ENCODE measurements at regions not wholly inside any gene's neighbourhood (a gene's known extent, or its start where the extent isn't known, plus 50 kb on each side); places are given as distances from the start of the nearest gene placed in this dataset.

DNA sequence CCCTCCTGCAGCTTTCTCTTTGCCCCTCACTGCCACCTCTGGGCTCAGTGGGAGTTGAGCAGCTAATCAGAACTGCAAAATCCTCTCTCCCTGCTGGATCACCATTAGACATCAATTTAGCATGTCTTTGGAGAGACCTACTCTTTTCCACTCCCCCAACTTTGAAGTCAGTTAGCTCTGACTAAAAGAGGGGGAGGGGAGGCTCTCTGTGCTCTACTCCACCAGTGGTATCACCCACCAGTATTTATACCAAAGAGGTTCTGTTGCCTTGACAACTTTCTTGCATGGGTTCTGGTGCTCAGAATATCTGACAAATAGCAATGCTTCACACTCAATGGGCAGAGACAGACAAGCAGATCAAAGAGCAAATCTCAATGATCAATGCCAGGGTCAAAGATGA lies 146.2 kb upstream of the ROPN1 start:
- TF ChIP-seq POLR2AphosphoS5 (IDR thresholded peaks at IDR 0.05) (no peak), POLR2A (IDR thresholded peaks at IDR 0.05) (no peak)
- TF ChIP-seq, protein P1, sequence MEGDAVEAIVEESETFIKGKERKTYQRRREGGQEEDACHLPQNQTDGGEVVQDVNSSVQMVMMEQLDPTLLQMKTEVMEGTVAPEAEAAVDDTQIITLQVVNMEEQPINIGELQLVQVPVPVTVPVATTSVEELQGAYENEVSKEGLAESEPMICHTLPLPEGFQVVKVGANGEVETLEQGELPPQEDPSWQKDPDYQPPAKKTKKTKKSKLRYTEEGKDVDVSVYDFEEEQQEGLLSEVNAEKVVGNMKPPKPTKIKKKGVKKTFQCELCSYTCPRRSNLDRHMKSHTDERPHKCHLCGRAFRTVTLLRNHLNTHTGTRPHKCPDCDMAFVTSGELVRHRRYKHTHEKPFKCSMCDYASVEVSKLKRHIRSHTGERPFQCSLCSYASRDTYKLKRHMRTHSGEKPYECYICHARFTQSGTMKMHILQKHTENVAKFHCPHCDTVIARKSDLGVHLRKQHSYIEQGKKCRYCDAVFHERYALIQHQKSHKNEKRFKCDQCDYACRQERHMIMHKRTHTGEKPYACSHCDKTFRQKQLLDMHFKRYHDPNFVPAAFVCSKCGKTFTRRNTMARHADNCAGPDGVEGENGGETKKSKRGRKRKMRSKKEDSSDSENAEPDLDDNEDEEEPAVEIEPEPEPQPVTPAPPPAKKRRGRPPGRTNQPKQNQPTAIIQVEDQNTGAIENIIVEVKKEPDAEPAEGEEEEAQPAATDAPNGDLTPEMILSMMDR (IDR thresholded peaks at IDR 0.05), result no peak
- Histone ChIP-seq H3K36me3 (no peaks in the 10 kb centered on the region), H3K4me3 (no peak overlapping the region), H3K4me1 (no peaks in the 10 kb centered on the region), H3K27ac (no peak overlapping the region), H3K27me3 (no peaks in the 10 kb centered on the region), H3K9me3 (no peaks in the 10 kb centered on the region)
- intact Hi-C loops (cut with DNase I; ENCODE audit: low total_unique reads), result no loop called here
- DNase-seq (ENCODE audit: low spot score in 2 of 2), result no peak

DNA sequence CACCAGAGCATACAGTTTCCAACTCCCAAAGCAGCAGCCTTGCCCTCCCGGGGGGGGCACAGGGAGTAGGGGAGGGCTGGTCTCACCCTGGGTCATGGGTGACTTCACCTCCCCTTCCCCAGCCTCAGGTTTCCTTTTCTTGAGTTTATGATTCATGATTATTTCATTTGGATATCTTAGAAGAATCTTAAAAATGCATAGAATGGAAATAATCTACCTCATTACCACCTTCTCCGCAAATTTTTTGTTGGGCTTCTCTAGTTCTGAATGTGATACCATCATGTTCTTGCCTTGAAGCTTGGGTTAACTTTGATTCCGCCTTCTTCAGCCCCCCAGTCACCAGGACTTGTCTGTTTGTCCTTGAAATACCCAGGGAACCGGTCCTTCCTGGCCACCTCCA lies 148.8 kb upstream of the ROPN1 start:
- Histone ChIP-seq H3K36me3 (no peaks in the 10 kb centered on the region), H3K9me3 (no peaks in the 10 kb centered on the region), H3K4me1 (no peaks in the 10 kb centered on the region), H3K27me3 (no peaks in the 10 kb centered on the region), H3K27ac (no peak overlapping the region), H3K4me3 (no peak overlapping the region)
- DNase-seq (ENCODE audit: low spot score in 2 of 2), result no peak
- no peak for TF ChIP-seq POLR2A (IDR thresholded peaks at IDR 0.05)
- TF ChIP-seq, protein P1 (IDR thresholded peaks at IDR 0.05), result no peak
- TF ChIP-seq POLR2AphosphoS5 (IDR thresholded peaks at IDR 0.05), result no peak
- intact Hi-C loops (cut with DNase I; ENCODE audit: low total_unique reads), result no loop called here

DNA sequence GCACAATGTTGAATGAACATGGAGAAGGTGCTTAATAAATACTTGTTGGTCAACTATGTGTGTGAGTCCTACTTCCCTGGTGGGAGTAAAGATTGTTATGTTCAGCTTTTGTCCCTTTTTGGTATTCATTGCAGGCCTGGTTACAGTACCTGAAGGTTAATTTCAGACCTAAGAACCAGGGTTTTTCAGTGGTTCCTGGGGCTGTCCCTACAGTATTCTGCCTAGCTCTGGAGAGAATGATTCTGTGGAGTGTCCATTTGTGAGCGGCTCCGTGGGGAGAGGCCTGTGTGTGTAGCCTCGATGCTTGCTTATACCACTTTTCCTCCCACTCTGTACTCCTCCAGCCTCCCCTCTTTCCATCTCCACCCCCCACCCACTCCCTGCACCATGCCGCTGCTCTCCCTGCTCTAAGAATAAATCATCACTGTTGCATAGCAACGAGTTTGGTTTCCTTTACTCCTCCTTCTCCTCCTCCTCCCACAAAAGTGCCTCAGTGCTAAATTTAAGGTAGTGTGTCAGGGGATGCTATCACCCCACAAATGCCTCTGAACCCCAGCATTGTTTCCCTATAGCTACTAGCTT lies 150.6 kb upstream of the ROPN1 start:
- intact Hi-C loops (cut with DNase I; ENCODE audit: low total_unique reads), result no loop called here
- Histone ChIP-seq H3K9me3 (no peaks in the 10 kb centered on the region), H3K36me3 (no peaks in the 10 kb centered on the region), H3K4me1 (no peaks in the 10 kb centered on the region), H3K27me3 (no peaks in the 10 kb centered on the region), H3K4me3 (no peak overlapping the region), H3K27ac (no peak overlapping the region)
- no peak for TF ChIP-seq POLR2A (IDR thresholded peaks at IDR 0.05)
- TF ChIP-seq POLR2AphosphoS5 (IDR thresholded peaks at IDR 0.05), result no peak
- TF ChIP-seq, protein P1 (IDR thresholded peaks at IDR 0.05), result no peak
- no peak for DNase-seq (ENCODE audit: low spot score in 2 of 2)

DNA sequence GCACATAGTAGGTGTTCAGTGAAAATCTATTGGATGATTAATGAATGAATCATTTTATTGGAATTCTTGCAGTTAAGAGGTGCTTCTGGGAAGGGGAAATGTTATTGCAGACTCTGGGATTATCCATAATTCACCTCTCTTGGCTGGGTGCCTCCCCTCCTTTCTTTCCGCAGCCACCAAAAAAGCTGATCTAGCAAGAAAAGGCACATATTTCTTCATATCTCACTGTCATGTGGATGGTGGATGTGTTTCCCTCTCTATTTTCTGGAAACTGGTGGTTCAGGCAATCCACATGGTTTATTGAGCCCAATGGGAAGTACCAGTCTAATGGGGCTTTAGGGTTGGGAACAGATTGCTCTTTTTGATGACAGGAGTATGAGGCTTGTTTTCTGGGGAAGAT lies 151.1 kb upstream of the ROPN1 start:
- no peak for TF ChIP-seq POLR2A (IDR thresholded peaks at IDR 0.05)
- TF ChIP-seq, protein P1 (IDR thresholded peaks at IDR 0.05), result no peak
- TF ChIP-seq POLR2AphosphoS5 (IDR thresholded peaks at IDR 0.05), result no peak
- no peak overlapping the region for H3K27ac ChIP-seq
- intact Hi-C loops (cut with DNase I; ENCODE audit: low total_unique reads), result no loop called here

DNA sequence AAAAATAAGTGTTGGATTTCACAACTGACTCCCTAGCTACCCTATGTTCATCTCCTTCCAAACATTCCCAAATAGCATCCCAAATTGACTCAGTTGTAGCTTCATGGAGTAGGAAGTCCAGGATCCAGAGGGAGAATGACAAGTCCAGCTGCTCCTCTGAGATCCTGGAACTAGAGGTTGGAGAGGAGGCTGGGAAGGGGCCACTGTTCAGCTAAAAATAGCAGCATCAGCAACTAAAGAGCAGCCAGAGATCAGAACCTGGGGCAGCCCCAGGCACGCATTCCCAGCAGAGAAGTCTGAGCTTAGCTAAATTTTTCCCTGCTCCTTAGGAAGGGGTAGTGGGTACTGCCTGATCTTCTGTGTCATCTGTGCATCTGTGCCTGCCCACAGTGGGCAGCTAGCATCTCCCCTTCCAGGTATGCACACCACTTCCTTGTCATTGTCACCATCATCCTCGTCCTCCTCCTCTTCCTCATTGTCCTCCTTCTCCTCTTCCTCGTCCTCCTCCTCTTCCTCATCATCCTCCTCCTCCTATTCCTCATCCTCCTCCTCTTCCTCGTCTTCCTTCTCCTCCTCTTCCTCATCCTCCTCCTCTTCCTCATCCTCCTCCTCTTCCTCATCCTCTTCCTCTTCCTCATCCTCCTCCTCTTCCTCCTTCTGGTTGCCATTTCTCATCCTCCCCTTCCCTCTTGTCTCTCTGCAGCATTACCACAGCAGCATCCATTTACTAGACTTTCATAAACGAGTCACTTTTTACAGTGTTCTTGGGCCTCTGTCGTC lies 152.3 kb upstream of the ROPN1 start:
- TF ChIP-seq, protein P1 (IDR thresholded peaks at IDR 0.05), result no peak
- TF ChIP-seq POLR2AphosphoS5 (IDR thresholded peaks at IDR 0.05) (no peak), POLR2A (IDR thresholded peaks at IDR 0.05) (no peak)
- intact Hi-C loops (cut with DNase I; ENCODE audit: low total_unique reads), result no loop called here
- H3K27ac ChIP-seq, result no peak overlapping the region

More for the DNA sequence above, 151.1 kb upstream of the ROPN1 start:
- Histone ChIP-seq H3K36me3 (no peaks in the 10 kb centered on the region), H3K27me3 (no peaks in the 10 kb centered on the region), H3K4me3 (no peak overlapping the region), H3K4me1 (no peaks in the 10 kb centered on the region), H3K9me3 (no peaks in the 10 kb centered on the region)
- DNase-seq (ENCODE audit: low spot score in 2 of 2), result no peak

More for the DNA sequence above, 152.3 kb upstream of the ROPN1 start:
- no peak for DNase-seq (ENCODE audit: low spot score in 2 of 2)
- Histone ChIP-seq H3K9me3 (no peaks in the 10 kb centered on the region), H3K4me3 (no peak overlapping the region), H3K27me3 (no peaks in the 10 kb centered on the region), H3K4me1 (no peaks in the 10 kb centered on the region), H3K36me3 (no peaks in the 10 kb centered on the region)
